ENCODE measurements at regions not wholly inside any gene's neighbourhood (a gene's known extent, or its start where the extent isn't known, plus 50 kb on each side); places are given as distances from the start of the nearest gene placed in this dataset.

- no peak for TF ChIP-seq YY1 (IDR thresholded peaks at IDR 0.05; ENCODE audit: insufficient read depth, insufficient read length)
- TF ChIP-seq ZNF274 (IDR thresholded peaks at IDR 0.05; ENCODE audit: low read depth, low read length): no peak
- TF ChIP-seq SUZ12 (IDR thresholded peaks at IDR 0.05; ENCODE audit: extremely low read depth, insufficient read depth, insufficient read length): no peak
Observed at GRCh38 chr9:11946531-11946930, 746.7 kb upstream of the TYRP1 start.
